ENCODE measurements at regions not wholly inside any gene's neighbourhood (a gene's known extent, or its start where the extent isn't known, plus 50 kb on each side); places are given as distances from the start of the nearest gene placed in this dataset.
"Not testable (repeated sequence)": the region's sequence is repeated elsewhere in the genome, so short reads cannot be mapped to it uniquely, and the experiment has no call there.

- no peak for DNase-seq
Measured at GRCh38 chr1:30476911-30477459, 246.4 kb downstream of the MATN1 start.

- no peak for DNase-seq
Measured at GRCh38 chr1:30476476-30476875, 246.9 kb downstream of the MATN1 start.

GRCh38 chr1:30475966-30476365 is 247.4 kb downstream of the MATN1 start:
- DNase-seq = no peak

GRCh38 chr1:30475201-30475600 is 248.2 kb downstream of the MATN1 start:
- no peak for DNase-seq

- DNase-seq = no peak
Measured at GRCh38 chr1:30474818-30475200, 248.6 kb downstream of the MATN1 start.

- DNase-seq = no peak
Measured at GRCh38 chr1:30473922-30474817, 249.2 kb downstream of the MATN1 start.

- DNase-seq = no peak
Measured at GRCh38 chr1:30472526-30472925, 250.9 kb downstream of the MATN1 start.

- no peak for DNase-seq
Measured at GRCh38 chr1:30472009-30472408, 251.4 kb downstream of the MATN1 start.

GRCh38 chr1:30471307-30471706 is 252.1 kb downstream of the MATN1 start:
- no peak for DNase-seq

GRCh38 chr1:30469426-30469825 is 254.0 kb downstream of the MATN1 start:
- no peak for DNase-seq

- no peak for DNase-seq
Measured at GRCh38 chr1:30467101-30467500, 256.3 kb downstream of the MATN1 start.

GRCh38 chr1:30466610-30467009 is 256.8 kb downstream of the MATN1 start:
- DNase-seq = no peak

GRCh38 chr1:30466026-30466425 is 257.4 kb downstream of the MATN1 start:
- DNase-seq = no peak

GRCh38 chr1:30465096-30465495 is 258.3 kb downstream of the MATN1 start:
- no peak for DNase-seq

GRCh38 chr1:30464187-30464617 is 259.2 kb downstream of the MATN1 start:
- no peak for DNase-seq

- DNase-seq = no peak
Measured at GRCh38 chr1:30462826-30463425, 260.5 kb downstream of the MATN1 start.

GRCh38 chr1:30462166-30462565 is 261.2 kb downstream of the MATN1 start:
- no peak for DNase-seq

GRCh38 chr1:30461640-30462039 is 261.7 kb downstream of the MATN1 start:
- no peak for DNase-seq

- no peak for DNase-seq
Measured at GRCh38 chr1:30460661-30461060, 262.7 kb downstream of the MATN1 start.

GRCh38 chr1:30458730-30459485 is 264.5 kb downstream of the MATN1 start:
- DNase-seq = not testable (repeated sequence)

GRCh38 chr1:30452925-30453324 is 270.5 kb downstream of the MATN1 start:
- DNase-seq = no peak

- no peak for DNase-seq
Measured at GRCh38 chr1:30452170-30452569, 271.2 kb downstream of the MATN1 start.

- DNase-seq = no peak
Measured at GRCh38 chr1:30451532-30452125, 271.8 kb downstream of the MATN1 start.

All from CD4-positive, alpha-beta T cell treated with Interleukin-12 subunit alpha and Interleukin-12 subunit beta, for 1 hour (primary cell).